Stomach (tissue), 8 donors: ENCODE measurements at regions not wholly inside any gene's neighbourhood (a gene's known extent, or its start where the extent isn't known, plus 50 kb on each side); places are given as distances from the start of the nearest gene placed in this dataset.

Experiments
- DNase-seq, 2 donors: peaks; one replicate each; pipeline versions ENCODE4 v3.0.0 to v3.0.0-alpha.2; 2013 to 2019
- H3K27ac ChIP-seq, 5 donors: fragments of 200-600 bp in 4 of 5; sonication (generic) in 4 of 5; one replicate each; pipeline ENCODE4 v1.5.1; 2013 to 2019; ENCODE audit warnings: mild to moderate bottlenecking in 1 of 5, moderate library complexity in 1 of 5
- H3K27me3 ChIP-seq, 3 donors: fragments of 200-600 bp; sonication (generic); one replicate each; pipeline ENCODE4 v1.5.1; 2017 to 2019; ENCODE audit warnings: mixed run types in 1 of 3
- H3K36me3 ChIP-seq, 4 donors: fragments of 200-600 bp; sonication (generic); 1 replicate in 3 of 4; 2 replicates in 1 of 4; pipeline ENCODE4 v1.5.1; 2016 to 2019
- H3K4me1 ChIP-seq, 4 donors: fragments of 200-600 bp; sonication (generic); one replicate each; pipeline ENCODE4 v1.5.1; 2016 to 2019
- H3K4me3 ChIP-seq, 4 donors: fragments of 200-600 bp; sonication (generic) in 3 of 4; one replicate each; pipeline ENCODE4 v1.5.1; 2016 to 2019; ENCODE audit warnings: mild to moderate bottlenecking in 1 of 4
- H3K9me3 ChIP-seq, 4 donors: fragments of 200-600 bp; sonication (generic); one replicate each; pipeline ENCODE4 v1.5.1; 2016 to 2019
- CTCF ChIP-seq, 7 experiments: fragments of 450-650 bp in 4 of 7; fragments of 200-600 bp in 3 of 7; sonication (generic) in 3 of 7; IDR thresholded peaks; one replicate each; pipeline ENCODE4 v1.5.1; 2016 to 2019; ENCODE audit warnings: antibody characterized with exemption in 7 of 7, control low read depth in 2 of 7, mild to moderate bottlenecking in 1 of 7
- EP300 ChIP-seq: sonication (generic); formaldehyde crosslinking; IDR thresholded peaks from one replicate; pipeline ENCODE4 v1.6.1; 2017; ENCODE audit warnings: antibody characterized with exemption
- POLR2A ChIP-seq, 4 donors: fragments of 450-650 bp; IDR thresholded peaks; one replicate each; pipeline ENCODE4 v1.6.1; 2016; ENCODE audit warnings: antibody characterized with exemption in 4 of 4, control low read depth in 2 of 4, mild to moderate bottlenecking in 1 of 4, moderate library complexity in 1 of 4
- POLR2AphosphoS5 ChIP-seq, 3 donors: sonication (generic); formaldehyde crosslinking; IDR thresholded peaks; one replicate each; pipeline ENCODE4 v1.6.1; 2016; ENCODE audit warnings: antibody characterized with exemption in 3 of 3
- WGBS, 5 donors: extraction: QIAGEN DNeasy Blood & Tissue Kit in 3 of 5; methylation state at CpG; one replicate each; pipeline versions ENCODE4 v1.1.5 to v1.1.7; 2013 to 2018; 5-methylcytosine and 5-hydroxymethylcytosine counted together
- intact Hi-C: fragments of 100-400 bp; cut with DNase I; formaldehyde crosslinking; loops from one replicate; pipeline ENCODE4 v1.15.1; 2023; ENCODE audit warnings: low total_unique reads
- donor health status: healthy with polysubstance abuse.
- donor health status: Bipolar disorder and iron deficiency.
- donor health status: healthy.

GRCh38 chr5:9947944-9948343 is 301.7 kb downstream of the ATPSCKMT start:
- Histone ChIP-seq H3K27me3 (no peaks in the 10 kb centered on the region), H3K36me3 (no peaks in the 10 kb centered on the region), H3K4me3 (no peak overlapping the region), H3K9me3 (no peaks in the 10 kb centered on the region), H3K4me1 (no peaks in the 10 kb centered on the region), H3K27ac (no peak overlapping the region)
- intact Hi-C loops = no loop called here
- 39 to 51% (median 41%) methylated on average over 5 of the region's 5 CpGs for WGBS, 5 donors
- peak in 1 of 2 donors; percentile 12 for DNase-seq
- no peak for TF ChIP-seq POLR2A (IDR thresholded peaks at IDR 0.05)

GRCh38 chr5:9947225-9947714 is 302.4 kb downstream of the ATPSCKMT start:
- Histone ChIP-seq H3K27me3 (no peaks in the 10 kb centered on the region), H3K4me3 (no peak overlapping the region), H3K36me3 (no peaks in the 10 kb centered on the region), H3K4me1 (no peaks in the 10 kb centered on the region), H3K27ac (no peak overlapping the region), H3K9me3 (no peaks in the 10 kb centered on the region)
- 34 to 49% (median 46%) methylated on average over 6 of the region's 6 CpGs for WGBS, 5 donors
- TF ChIP-seq POLR2AphosphoS5 (IDR thresholded peaks at IDR 0.05) (no peak), POLR2A (IDR thresholded peaks at IDR 0.05) (no peak), CTCF (IDR thresholded peaks at IDR 0.05) (no peak), EP300 (no peak)
- DNase-seq = peak in 1 of 2 donors; percentile 12
- intact Hi-C loops = no loop called here

GRCh38 chr5:9932770-9933169 is 302.6 kb upstream of the TAS2R1 start:
- Histone ChIP-seq H3K9me3 (peaks cover 0 to 8% (median 0%) of the 10 kb centered on the region in 4 donors), H3K4me1 (no peaks in the 10 kb centered on the region), H3K36me3 (no peaks in the 10 kb centered on the region), H3K27ac (no peak overlapping the region), H3K4me3 (no peak overlapping the region), H3K27me3 (no peaks in the 10 kb centered on the region)
- TF ChIP-seq CTCF (IDR thresholded peaks at IDR 0.05) = no peak
- no peak for TF ChIP-seq POLR2A (IDR thresholded peaks at IDR 0.05)
- no peak for TF ChIP-seq POLR2AphosphoS5 (IDR thresholded peaks at IDR 0.05)
- TF ChIP-seq EP300 = no peak
- intact Hi-C loops = no loop called here
- DNase-seq = no peak

- DNase-seq = no peak
- Histone ChIP-seq H3K4me1 (no peaks in the 10 kb centered on the region), H3K27ac (no peak overlapping the region), H3K4me3 (no peak overlapping the region), H3K9me3 (peaks cover 0 to 8% (median 0%) of the 10 kb centered on the region in 4 donors), H3K27me3 (no peaks in the 10 kb centered on the region), H3K36me3 (no peaks in the 10 kb centered on the region)
- 82 to 94% (median 90%) methylated on average over 10 of the region's 10 CpGs for WGBS, 5 donors
- TF ChIP-seq POLR2AphosphoS5 (IDR thresholded peaks at IDR 0.05) (no peak), CTCF (IDR thresholded peaks at IDR 0.05) (no peak), EP300 (no peak), POLR2A (IDR thresholded peaks at IDR 0.05) (no peak)
- intact Hi-C loops = no loop called here
Measured at GRCh38 chr5:9930156-9930555, 300.0 kb upstream of the TAS2R1 start.

GRCh38 chr5:9928326-9928725 is 298.2 kb upstream of the TAS2R1 start:
- Histone ChIP-seq H3K4me1 (no peaks in the 10 kb centered on the region), H3K4me3 (no peak overlapping the region), H3K9me3 (peaks cover 0 to 5% (median 2%) of the 10 kb centered on the region in 4 donors), H3K27me3 (no peaks in the 10 kb centered on the region), H3K36me3 (no peaks in the 10 kb centered on the region), H3K27ac (no peak overlapping the region)
- intact Hi-C loops = no loop called here
- DNase-seq = no peak
- no peak for TF ChIP-seq POLR2AphosphoS5 (IDR thresholded peaks at IDR 0.05)
- no peak for TF ChIP-seq EP300
- TF ChIP-seq POLR2A (IDR thresholded peaks at IDR 0.05) = no peak
- no peak for TF ChIP-seq CTCF (IDR thresholded peaks at IDR 0.05)
- 42 to 52% (median 51%) methylated on average over 6 of the region's 6 CpGs for WGBS, 5 donors
